Uterus (tissue), 3 donors: ENCODE measurements at regions not wholly inside any gene's neighbourhood (a gene's known extent, or its start where the extent isn't known, plus 50 kb on each side); places are given as distances from the start of the nearest gene placed in this dataset.

Source experiments
- DNase-seq, 2 donors: peaks; one replicate each; pipeline ENCODE4 v3.0.0-alpha.2; 2019 to 2020
- H3K27ac ChIP-seq, 2 donors: fragments of 200-600 bp; sonication (generic); 1 replicate in 1 of 2; 2 replicates in 1 of 2; pipeline ENCODE4 v1.5.1; 2016 to 2018
- H3K27me3 ChIP-seq, 2 donors: fragments of 200-600 bp; sonication (generic); one replicate each; pipeline ENCODE4 v1.5.1; 2018 to 2019; ENCODE audit warnings: control low read depth in 1 of 2
- H3K36me3 ChIP-seq, 2 donors: fragments of 200-600 bp; sonication (generic); one replicate each; pipeline ENCODE4 v1.5.1; 2019; ENCODE audit warnings: control low read depth in 1 of 2
- H3K4me1 ChIP-seq, 2 donors: fragments of 200-600 bp; sonication (generic); one replicate each; pipeline ENCODE4 v1.5.1; 2018 to 2019; ENCODE audit warnings: control low read depth in 1 of 2
- H3K4me3 ChIP-seq, 2 donors: fragments of 200-600 bp; sonication (generic); 1 replicate in 1 of 2; 2 replicates in 1 of 2; pipeline ENCODE4 v1.5.1; 2018 to 2019; ENCODE audit warnings: mild to moderate bottlenecking in 1 of 2
- H3K9me3 ChIP-seq, 2 donors: fragments of 200-600 bp; sonication (generic); one replicate each; pipeline ENCODE4 v1.5.1; 2019; ENCODE audit warnings: control low read depth in 1 of 2
- CTCF ChIP-seq, 4 experiments: fragments of 200-600 bp in 2 of 4; fragments of 450-650 bp in 2 of 4; sonication (generic) in 2 of 4; IDR thresholded peaks; one replicate each; pipeline ENCODE4 v1.5.1; 2016 to 2019; ENCODE audit warnings: antibody characterized with exemption in 4 of 4, mild to moderate bottlenecking in 2 of 4, moderate library complexity in 1 of 4
- POLR2A ChIP-seq, 2 donors: fragments of 450-650 bp; IDR thresholded peaks; one replicate each; pipeline ENCODE4 v1.6.1; 2016; ENCODE audit warnings: antibody characterized with exemption in 2 of 2, mild to moderate bottlenecking in 1 of 2, moderate library complexity in 1 of 2
- intact Hi-C: fragments of 100-400 bp; cut with DNase I; formaldehyde crosslinking; loops from one replicate; pipeline ENCODE4 v1.15.1; 2023; ENCODE audit warnings: low total_unique reads
- donor health status: DM: yes; HTN: yes; CAD: no.

- no peaks in the 10 kb centered on the region for H3K4me1 ChIP-seq
- no peaks in the 10 kb centered on the region for H3K27me3 ChIP-seq
- no peak for DNase-seq
- H3K4me3 ChIP-seq, result no peak overlapping the region
- no peak overlapping the region for H3K27ac ChIP-seq
- no peaks in the 10 kb centered on the region for H3K36me3 ChIP-seq
- no peaks in the 10 kb centered on the region for H3K9me3 ChIP-seq
- no peak for TF ChIP-seq CTCF (IDR thresholded peaks at IDR 0.05)
- TF ChIP-seq POLR2A (IDR thresholded peaks at IDR 0.05), result no peak
- intact Hi-C loops, result no loop called here
Measured at GRCh38 chr15:24865303-24865702, 89.5 kb upstream of the SNRPN start.

- intact Hi-C loops, result no loop called here
- TF ChIP-seq POLR2A (IDR thresholded peaks at IDR 0.05), result no peak
- TF ChIP-seq CTCF (IDR thresholded peaks at IDR 0.05), result no peak
- H3K4me1 ChIP-seq, result no peaks in the 10 kb centered on the region
- H3K4me3 ChIP-seq, result no peak overlapping the region
- H3K9me3 ChIP-seq, result no peaks in the 10 kb centered on the region
- no peaks in the 10 kb centered on the region for H3K27me3 ChIP-seq
- no peak overlapping the region for H3K27ac ChIP-seq
- no peaks in the 10 kb centered on the region for H3K36me3 ChIP-seq
- DNase-seq, result no peak
Measured at GRCh38 chr15:24877174-24877573, 77.6 kb upstream of the SNRPN start.

DNA sequence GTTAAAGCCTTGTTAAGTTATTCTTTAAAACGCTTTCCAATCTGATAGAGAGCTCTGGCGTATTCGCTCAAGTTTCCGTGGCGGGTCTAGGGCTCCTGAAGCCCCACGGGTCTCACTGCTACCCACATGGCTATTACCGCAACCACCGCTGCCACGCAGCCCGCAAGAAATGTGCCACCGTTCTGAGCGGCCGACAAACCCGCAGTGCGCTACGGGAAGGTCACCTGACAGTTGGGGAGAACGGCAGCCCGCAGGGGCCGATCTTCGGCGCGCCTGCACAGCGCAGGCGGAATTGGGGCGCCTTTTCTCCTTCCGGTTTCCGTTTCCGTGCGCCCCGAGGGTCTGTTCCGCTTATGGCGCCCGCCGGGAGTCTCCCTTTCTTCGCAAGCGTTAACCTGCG is 76.6 kb upstream of the SNRPN start:
- intact Hi-C loops, result no loop called here
- no peaks in the 10 kb centered on the region for H3K9me3 ChIP-seq
- no peaks in the 10 kb centered on the region for H3K36me3 ChIP-seq
- H3K27ac ChIP-seq, result no peak overlapping the region
- no peak for TF ChIP-seq CTCF (IDR thresholded peaks at IDR 0.05)
- no peak for TF ChIP-seq POLR2A (IDR thresholded peaks at IDR 0.05)
- no peaks in the 10 kb centered on the region for H3K4me1 ChIP-seq
- no peaks in the 10 kb centered on the region for H3K27me3 ChIP-seq
- peak overlapping the region; percentile 11 to 26 for H3K4me3 ChIP-seq
- DNase-seq, result no peak

GRCh38 chr15:24879492-24879891 is 75.3 kb upstream of the SNRPN start:
- DNase-seq, result no peak
- Histone ChIP-seq H3K27ac (no peak overlapping the region), H3K4me1 (no peaks in the 10 kb centered on the region), H3K4me3 (no peak overlapping the region), H3K9me3 (no peaks in the 10 kb centered on the region), H3K27me3 (no peaks in the 10 kb centered on the region), H3K36me3 (no peaks in the 10 kb centered on the region)
- TF ChIP-seq POLR2A (IDR thresholded peaks at IDR 0.05) (no peak), CTCF (IDR thresholded peaks at IDR 0.05) (no peak)
- intact Hi-C loops, result no loop called here

GRCh38 chr15:24880663-24881062 is 74.1 kb upstream of the SNRPN start:
- Histone ChIP-seq H3K36me3 (no peaks in the 10 kb centered on the region), H3K4me3 (no peak overlapping the region), H3K27ac (no peak overlapping the region), H3K27me3 (no peaks in the 10 kb centered on the region), H3K9me3 (no peaks in the 10 kb centered on the region), H3K4me1 (no peaks in the 10 kb centered on the region)
- TF ChIP-seq POLR2A (IDR thresholded peaks at IDR 0.05), result no peak
- DNase-seq, result no peak
- intact Hi-C loops, result no loop called here

- Histone ChIP-seq H3K4me3 (no peak overlapping the region), H3K36me3 (no peaks in the 10 kb centered on the region), H3K27me3 (no peaks in the 10 kb centered on the region), H3K4me1 (no peaks in the 10 kb centered on the region), H3K9me3 (no peaks in the 10 kb centered on the region), H3K27ac (no peak overlapping the region)
- DNase-seq, result no peak
- no peak for TF ChIP-seq CTCF (IDR thresholded peaks at IDR 0.05)
- intact Hi-C loops, result no loop called here
Measured at GRCh38 chr15:24886538-24886937, 68.2 kb upstream of the SNRPN start.
